GM18511 (cell line): ENCODE measurements at regions not wholly inside any gene's neighbourhood (a gene's known extent, or its start where the extent isn't known, plus 50 kb on each side); places are given as distances from the start of the nearest gene placed in this dataset.
A peak's percentile ranks its signal among the peaks of the same experiment; 100 is the strongest.
"Not testable (repeated sequence)": the region's sequence is repeated elsewhere in the genome, so short reads cannot be mapped to it uniquely, and the experiment has no call there.

Experiments used
- ATAC-seq: cut with Tn5 transposase; IDR thresholded peaks from one replicate; pipeline ENCODE4 v1.9.1; 2021; ENCODE audit warnings: mild to moderate bottlenecking, moderate library complexity; ENCODE audit not compliant: unreplicated experiment

DNA sequence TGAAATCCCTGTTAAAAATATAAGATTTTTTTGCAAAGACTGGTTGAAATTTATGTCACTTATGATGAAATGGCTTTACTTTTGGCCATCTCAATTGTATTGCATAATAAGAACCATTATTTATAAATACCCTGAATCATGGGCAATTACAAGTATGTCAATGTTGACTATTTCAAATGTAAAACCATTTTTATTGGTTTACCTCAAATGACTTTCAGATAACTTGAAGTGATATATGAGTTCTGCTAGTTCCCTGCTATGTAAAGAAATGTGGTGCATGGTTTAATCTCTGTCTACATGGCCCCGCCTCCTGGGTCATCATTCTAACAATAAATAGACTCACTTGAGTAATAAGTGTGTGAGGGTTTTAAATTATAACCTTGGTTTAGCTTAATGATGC is 275.6 kb upstream of the PREP start:
- ATAC-seq: no peak

DNA sequence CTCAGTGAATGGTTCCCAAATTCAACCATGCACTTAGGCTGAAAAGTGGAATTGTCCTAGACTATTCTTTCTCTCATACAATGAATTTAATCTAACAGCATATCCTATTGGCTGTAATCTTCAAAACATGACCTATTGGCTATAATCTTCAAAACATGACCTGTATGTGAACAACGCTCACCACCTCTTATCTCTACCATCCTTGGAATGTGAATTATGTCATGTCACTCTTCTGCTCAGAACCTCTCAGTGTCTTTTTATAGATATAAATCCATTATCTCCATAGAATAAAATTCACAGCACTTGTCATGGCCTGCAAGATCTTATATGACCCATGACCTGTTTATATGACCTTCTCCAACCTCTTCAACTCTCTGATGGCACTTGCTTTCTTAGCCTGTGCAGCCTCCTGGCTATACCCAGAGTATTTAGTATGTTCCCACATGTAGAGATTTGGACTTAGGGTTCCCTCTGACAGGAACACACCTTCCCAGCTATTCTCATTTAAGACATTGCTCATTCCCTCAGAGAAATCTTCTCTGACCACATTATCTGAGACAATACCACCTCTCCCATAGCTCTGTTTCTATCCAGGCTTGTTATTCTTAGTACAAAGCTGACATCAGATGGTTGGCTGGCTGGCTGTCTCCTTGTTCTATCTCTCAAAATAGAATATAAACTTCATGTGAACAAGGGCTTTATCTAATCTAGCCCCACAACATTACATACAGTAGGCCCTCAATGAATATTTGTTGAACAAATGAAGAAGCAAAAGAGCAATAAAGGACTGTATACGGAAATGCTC is 275.0 kb upstream of the PREP start:
- ATAC-seq: no peak

DNA sequence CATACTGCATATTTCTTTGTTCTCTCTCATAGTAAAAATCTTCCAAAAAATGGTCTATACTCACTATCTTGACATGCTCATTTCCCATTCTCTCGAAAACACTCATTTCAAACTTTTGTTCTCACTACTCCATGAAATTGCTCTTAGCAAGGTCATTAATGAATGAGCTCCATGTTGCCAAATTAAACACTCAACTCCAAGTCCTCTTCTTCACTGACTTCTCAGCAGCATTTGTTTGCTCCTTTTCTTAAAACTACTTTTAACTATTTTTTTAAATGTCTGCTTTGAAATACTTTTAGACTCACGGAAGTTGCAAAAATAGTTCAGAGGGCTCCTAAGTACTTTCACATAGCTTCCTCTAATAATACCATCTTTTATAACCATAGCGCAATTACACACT is 274.0 kb upstream of the PREP start:
- ATAC-seq: no peak

DNA sequence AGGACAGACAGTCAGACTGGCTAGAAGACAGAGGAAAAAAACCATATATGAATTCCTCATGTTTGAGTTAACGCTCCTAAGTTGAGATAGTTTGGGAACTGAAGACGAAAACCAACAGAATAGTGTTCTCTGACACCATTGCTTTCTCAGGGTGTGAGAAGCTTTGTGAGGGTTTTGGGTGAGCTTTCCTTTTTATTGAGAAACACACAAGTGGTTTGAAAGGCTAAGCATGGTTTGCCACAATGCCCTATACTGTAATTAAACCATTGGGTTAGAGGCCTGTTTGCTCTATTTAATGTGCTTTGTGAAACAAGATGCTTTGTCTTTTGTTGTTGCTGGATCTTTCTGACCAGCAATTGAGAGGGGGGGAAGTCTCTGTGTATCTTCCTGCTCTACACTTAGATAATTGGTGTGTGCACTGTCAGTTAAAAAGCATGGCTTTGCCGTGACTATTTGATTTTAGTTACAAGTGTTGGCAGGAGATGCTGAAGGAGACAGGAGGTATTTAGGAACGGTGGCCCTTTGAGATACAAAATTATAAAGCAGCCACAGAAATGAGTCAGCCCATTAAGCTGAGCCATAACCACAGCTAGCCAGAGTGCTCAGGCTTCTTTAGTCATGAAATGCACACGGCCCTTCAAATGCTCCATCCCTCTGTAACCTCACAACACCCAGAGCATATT is 273.0 kb upstream of the PREP start:
- ATAC-seq: no peak

DNA sequence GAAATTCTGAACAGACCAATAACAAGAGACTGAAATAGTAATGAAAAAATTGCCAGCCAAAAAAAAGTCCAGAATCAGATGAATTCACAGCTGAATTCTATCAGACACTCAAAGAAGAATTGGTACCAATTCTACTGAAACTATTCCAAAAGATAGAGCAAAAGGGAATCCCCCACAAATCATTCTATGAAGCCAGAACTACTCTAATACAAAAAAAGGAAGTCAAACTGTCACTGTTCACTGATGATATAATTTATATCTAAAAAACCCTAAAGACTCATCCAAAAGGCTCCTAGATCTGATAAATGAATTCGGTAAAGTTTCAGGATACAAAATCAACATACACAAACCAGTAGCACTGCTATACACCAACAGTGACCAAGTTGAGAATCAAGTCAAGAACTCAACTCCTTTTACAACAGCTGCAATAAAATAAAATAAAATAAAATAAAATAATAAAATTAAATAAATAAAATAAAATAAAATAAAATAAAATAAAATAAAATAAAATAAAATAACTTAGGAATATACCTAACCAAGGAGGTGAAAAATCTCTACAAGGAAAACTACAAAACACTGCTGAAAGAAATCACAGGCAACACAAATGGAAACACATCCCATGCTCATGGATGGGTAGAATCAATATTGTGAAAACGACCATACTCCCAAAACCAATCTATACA is 270.1 kb upstream of the PREP start:
- ATAC-seq: not testable (repeated sequence)

DNA sequence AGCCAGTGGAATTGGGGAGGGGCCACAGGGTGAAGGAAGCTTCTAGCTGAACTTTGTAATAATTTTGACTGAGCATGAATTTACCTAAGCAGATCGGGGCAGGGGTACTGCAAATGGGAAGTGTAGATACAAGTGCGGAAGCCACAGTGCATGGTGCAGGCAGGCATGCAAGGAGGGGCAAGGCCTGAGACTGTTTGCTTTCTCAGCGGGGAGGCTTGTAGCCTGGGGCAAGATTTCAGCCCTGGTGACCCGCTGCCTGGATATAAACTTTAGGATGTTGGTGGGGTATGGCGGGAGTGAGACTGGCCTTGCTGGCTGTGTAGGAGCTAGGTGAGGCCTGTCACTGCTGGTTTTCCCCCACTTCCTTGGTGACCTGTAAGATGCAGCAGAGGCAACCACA is 266.4 kb upstream of the PREP start:
- no peak for ATAC-seq

DNA sequence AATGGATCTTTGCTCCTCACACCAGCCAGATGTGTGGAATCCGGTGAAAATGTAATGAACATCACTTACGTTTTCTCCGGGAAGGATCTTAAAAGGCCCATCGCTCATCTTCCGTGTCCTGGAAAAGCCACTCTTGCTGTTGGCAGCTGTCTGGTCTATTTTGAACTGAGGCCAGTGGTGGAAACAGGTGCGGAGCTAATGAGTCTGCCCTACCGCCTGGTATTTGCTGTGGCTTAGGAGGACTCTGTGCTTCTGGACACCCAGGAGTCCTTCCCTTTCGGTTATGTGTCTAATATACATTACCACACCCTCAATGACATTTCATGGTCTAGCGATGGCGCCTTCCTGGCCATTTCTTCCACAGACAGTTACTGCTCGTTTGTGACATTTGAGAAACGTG is 264.2 kb upstream of the PREP start:
- no peak for ATAC-seq

DNA sequence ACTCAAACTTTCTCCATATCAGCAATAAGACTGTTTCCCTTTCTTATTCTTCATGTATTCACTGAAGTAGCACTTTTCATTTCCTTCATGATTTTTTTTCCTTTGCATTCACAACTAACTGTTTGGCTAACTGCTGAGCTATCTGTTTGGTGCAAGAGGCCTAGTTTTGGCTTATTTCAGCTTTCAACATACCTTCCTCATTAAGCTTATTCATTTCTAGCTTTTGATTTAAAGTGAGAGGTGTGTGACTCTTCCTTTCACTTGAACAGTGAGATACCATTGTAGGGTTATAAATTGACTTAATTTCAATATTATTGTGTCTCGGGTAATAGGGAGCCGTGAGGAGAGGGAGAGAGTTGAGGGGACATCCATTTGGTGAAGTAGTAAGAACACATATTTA is 262.0 kb upstream of the PREP start:
- no peak for ATAC-seq

DNA sequence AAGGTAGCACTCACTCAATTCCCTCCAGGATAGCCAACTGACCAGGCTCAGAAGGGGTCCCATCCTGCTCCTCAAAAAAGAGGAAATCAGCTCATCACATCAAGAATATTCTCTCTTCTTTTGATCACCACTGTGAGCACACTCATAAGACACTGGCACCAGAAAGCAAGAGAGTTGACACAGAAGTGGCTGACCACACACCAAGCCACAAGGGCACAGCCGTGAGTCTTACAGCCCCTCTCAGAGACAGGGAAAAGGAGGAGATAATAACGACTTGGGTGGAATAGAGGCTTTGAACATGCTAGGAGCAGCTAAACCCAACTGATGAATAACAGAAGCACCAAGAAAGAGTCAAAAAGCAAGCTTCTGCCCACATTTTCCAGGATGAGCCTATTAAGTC is 249.1 kb upstream of the PREP start:
- no peak for ATAC-seq

DNA sequence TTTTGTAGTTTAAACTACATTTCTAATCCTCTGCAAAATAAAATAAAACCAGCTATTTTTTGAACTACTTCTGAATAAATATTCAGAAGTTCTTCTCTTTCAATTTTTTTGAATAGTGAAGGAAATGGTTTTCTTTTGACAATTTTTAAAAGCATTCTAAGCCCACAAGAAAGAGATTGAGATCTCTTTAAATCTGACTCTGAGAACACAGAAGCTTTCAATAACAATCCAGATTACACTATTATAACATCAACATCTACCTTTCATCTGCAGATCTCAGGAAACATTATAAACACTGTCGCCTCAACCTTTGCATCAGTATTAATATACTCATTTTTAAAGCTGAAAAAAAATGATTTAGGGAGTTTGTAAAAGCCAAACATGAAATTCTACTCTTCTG is 247.5 kb upstream of the PREP start:
- no peak for ATAC-seq

DNA sequence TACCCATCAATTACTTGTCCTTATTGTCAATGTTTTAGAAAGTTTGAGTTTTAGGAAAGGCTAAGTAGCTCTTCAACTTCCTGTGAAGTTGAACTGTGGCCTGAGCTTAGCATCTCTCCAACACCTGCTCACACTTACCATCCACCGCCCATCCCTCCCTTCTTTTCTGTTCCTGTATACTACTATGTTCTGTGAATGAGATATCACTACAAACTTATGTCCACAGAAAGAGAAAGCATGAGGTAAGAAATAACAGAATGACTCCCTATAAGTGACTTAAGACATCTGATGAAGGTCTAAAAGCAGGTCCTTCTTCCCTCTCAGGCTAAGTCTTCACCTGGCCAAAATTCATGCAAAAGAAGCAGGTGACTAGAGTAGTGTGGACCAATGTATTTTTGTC is 246.3 kb upstream of the PREP start:
- ATAC-seq: no peak

DNA sequence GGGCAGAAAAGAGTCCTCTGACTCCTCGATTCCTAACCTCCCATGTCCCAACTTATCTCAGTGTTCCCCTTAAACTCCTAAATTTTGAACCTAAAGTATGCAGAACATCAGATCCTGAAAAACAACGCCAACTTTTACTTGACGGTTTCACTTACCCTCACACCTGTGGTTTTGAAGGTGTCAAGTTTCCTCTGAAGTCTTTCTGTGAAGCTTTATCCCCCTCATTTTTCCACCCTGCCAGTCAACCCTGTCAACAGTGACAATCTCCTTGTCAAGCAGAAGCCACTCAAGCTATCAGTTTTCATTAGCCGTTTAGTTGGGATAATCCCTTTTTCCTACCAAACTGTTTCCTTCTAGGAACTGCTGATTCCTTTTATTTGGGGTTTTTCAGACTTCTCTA is 245.4 kb upstream of the PREP start:
- ATAC-seq: no peak

DNA sequence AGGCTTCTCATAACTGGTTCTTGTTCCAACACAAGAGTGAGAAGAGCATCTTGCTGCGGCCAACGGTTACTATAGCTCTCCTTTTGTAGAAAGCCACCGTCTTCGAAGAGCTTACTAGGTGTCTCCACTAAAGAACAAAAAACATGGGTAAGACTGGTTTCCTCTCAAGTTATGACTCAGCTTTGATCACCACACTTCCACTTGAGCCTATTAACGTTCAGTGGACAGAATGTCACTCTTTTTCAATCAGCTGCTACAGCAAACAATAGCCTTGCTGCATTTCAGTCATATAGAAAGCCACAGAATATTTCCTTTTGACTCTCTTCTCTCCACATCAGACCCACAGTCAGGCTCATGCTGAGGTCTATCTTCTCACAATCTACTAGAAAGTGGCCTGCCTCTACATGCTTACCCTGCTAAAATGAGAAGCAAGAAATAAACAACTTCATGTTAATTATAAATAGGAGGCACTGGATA is 243.5 kb upstream of the PREP start:
- peak; percentile 86 for ATAC-seq

DNA sequence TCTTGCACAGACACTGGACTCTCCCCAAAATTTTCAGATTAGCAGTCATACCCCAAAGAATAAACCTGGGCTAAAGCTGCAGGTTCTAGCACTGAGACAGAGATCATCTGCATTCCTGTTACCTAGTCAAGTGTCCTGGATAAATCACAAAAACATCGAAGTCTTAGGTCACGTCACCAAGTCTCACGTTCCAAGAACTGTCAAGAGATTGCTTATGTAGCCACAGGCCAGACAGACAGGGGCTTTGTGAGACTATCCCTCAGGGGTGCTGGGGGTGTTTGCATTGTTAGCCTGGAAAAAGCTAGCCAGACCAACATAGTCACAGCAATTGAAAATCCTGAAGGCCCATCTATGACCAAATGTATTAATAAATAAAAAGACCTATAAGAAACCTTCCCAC is 243.1 kb upstream of the PREP start:
- ATAC-seq: no peak

DNA sequence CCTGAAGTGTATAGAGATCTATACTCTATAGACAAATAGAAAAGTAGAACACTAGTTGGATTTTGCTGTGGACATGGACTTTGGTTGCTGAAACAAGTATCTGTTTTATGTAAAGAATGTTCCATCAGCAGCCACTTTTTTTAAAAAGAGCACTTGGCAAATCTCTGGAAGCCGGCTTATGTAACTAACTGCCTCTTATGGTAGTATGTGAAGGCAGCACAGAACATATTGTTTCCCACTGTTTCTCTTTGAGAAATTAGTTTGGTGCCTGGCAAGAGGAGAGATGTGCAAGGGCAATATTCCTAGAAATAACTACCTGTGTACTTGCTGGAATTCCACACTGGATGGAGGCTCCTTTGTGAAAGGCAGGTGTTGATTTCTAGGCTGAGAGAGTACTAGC is 242.3 kb upstream of the PREP start:
- ATAC-seq: no peak

DNA sequence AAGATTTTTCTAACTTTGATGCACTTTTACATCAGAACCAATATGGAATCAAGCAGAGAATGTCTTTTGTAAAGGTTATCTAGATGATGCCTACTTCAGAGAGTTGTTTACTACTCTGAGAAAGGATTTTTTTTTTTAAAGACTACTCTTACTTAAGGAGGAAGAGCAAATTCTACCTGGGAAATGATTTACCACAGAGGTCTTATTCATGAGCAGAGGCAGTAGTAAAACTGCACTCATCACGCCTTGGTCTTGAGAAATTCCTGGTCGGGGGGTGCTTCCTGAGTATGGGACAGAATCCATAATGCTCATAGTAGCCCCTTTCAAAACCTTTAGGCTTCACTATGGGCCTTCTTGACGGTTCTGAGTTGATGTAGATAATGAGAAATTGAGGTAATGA is 241.8 kb upstream of the PREP start:
- no peak for ATAC-seq

DNA sequence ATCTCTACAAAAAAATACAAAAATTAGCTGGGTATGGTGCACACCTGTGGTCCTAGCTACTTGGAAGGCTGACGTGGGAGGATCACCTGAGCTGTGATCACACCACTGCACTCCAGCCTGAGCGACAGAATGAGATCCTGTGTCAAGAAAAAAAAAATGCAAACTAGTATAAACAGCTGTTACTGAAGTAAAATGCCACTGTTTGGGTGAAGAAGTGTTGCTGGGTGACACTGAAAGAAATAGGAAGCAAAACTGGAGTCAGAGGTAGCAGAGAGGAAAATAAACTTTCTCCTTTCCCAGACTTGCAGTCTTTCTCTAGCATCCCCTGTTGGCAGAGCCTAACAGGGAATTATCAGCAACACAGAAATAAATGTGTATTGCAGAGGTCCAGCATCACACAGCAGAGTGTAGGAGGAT is 241.2 kb upstream of the PREP start:
- ATAC-seq: peak; percentile 33

DNA sequence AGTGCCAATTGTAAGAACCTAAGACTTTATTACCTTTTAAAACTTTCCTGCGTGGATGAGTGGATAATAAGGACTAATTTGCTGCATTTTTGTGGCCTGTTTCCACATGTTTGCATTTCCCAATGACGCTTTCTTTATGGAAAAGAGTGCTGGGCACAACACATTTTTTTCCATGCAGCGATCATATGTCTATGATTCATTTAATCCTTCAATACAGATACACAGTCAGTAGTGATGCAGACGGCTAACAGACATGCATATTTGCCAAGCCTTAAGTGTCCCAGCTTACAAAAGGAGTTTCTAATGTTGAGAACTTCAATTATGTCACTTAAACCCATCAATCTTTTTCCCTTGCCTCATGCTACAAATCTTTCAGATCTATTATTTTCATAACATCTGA is 239.8 kb upstream of the PREP start:
- no peak for ATAC-seq

DNA sequence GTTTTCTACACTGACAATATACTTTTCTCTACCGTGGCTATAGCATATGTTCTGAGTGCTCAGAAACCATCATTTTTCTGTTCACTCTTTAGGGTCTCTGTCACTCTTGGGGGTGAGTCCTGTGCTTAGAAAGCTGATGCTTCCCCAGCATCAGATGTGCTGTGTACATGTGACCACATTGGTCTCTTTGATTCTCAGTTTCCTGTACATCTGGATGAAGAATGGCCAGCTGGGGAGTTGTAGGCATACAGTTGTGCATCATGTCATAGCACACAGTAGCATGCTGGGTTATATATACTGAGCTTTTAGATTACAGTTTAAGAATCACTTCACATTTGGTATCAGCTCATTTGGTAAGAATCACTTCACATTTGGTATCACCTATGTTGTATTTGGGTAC is 238.6 kb upstream of the PREP start:
- ATAC-seq: no peak

DNA sequence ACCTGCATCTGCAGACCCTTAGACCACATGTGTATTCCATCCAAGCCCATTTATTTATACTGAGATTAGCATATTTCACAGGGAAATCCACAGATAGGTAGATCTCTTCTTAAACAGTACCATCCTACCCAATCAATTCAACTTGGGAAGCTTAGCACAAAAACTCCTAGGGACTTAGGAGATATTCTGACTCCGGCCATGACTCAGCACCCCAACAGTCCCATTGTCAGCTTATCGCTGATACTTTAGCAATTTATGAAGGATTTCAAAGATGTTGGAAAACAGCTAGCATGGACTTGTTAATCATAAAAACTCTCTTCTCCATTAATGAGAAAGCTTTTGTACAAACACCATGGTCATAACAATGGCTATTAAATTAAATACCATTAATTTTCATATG is 236.2 kb upstream of the PREP start:
- ATAC-seq: no peak

DNA sequence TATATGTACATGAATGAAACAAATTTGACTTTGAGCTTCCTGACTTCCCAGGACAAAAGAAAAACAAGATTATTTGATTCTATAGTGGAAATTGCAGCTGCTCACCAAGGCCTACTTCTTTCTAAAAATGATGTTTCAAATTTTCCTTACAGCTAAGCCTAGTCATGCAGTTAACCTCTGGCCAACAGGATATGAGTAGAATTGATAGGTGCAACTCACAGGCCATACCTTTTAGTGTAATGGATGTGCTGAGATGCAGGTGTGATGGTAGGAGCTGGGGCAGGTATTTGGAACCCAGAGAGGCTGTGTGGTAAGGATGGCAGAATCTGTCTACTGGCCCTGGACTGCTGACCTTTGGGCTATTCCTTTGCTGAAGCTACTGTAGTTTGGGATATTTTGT is 230.9 kb upstream of the PREP start:
- no peak for ATAC-seq
